ENCODE measurements at regions not wholly inside any gene's neighbourhood (a gene's known extent, or its start where the extent isn't known, plus 50 kb on each side); places are given as distances from the start of the nearest gene placed in this dataset.

DNA sequence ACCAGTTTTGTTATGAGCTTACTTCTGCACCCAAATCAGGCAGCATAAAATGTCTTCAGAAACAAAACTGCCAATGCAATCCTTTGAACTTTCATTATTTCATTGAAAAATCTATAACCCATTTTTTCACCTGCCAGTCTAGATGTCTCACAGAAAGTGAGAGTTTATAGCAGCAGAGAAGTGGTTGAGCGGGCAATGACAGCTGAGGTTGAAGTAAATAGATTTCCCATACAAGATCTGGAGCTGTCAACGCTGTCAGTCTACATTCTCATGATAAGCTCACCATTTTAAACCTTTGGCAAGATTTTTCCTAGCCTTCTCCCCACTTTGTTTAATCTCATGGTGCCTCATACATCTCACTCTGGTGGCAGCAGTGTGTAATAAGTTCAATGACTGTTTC, 1144.9 kb upstream of the PCDH9 start:
- no peak overlapping the region for H3K27ac Mint-ChIP-seq
- no peaks in the 10 kb centered on the region for H3K9me3 Mint-ChIP-seq
- no peak for TF ChIP-seq CTCF (IDR thresholded peaks at IDR 0.05; ENCODE audit: unreplicated experiment in 3 of 3)
- no peaks in the 10 kb centered on the region for H3K27me3 Mint-ChIP-seq (ENCODE audit: low read depth)
- H3K4me3 Mint-ChIP-seq: no peak overlapping the region
- H3K36me3 Mint-ChIP-seq (ENCODE audit: low read depth): no peaks in the 10 kb centered on the region
- H3K4me1 Mint-ChIP-seq: no peaks in the 10 kb centered on the region

- H3K9me3 Mint-ChIP-seq: no peaks in the 10 kb centered on the region
- H3K27me3 Mint-ChIP-seq (ENCODE audit: low read depth): no peaks in the 10 kb centered on the region
- H3K4me1 Mint-ChIP-seq: no peaks in the 10 kb centered on the region
- no peak for TF ChIP-seq CTCF (IDR thresholded peaks at IDR 0.05; ENCODE audit: unreplicated experiment in 3 of 3)
- H3K36me3 Mint-ChIP-seq (ENCODE audit: low read depth): no peaks in the 10 kb centered on the region
- H3K27ac Mint-ChIP-seq: no peak overlapping the region
- no peak overlapping the region for H3K4me3 Mint-ChIP-seq
Observed at GRCh38 chr13:68369739-68370138, 1139.6 kb upstream of the PCDH9 start.

DNA sequence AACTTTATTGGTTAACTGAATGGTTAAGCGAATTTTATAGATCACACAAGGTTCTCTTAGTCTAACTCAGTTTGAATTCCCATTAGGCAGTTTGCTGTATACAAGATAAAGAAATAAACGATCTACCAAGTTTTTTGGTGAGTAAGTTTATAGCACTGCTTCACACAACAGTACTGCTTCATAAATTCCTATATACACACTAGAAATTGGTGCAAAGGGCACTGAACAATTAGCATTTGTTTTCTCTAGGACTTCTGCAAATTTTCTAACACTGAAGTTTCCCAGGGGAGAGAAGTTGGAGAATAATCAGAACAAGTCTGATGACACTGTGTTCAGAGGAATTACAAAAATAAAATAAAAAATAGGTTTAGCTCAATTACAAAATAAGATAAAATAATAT, 1138.8 kb upstream of the PCDH9 start:
- Mint-ChIP-seq H3K4me3 (no peak overlapping the region), H3K36me3 (ENCODE audit: low read depth) (no peaks in the 10 kb centered on the region), H3K27me3 (ENCODE audit: low read depth) (no peaks in the 10 kb centered on the region), H3K9me3 (no peaks in the 10 kb centered on the region), H3K27ac (no peak overlapping the region), H3K4me1 (no peaks in the 10 kb centered on the region)
- no peak for TF ChIP-seq CTCF (IDR thresholded peaks at IDR 0.05; ENCODE audit: unreplicated experiment in 3 of 3)

DNA sequence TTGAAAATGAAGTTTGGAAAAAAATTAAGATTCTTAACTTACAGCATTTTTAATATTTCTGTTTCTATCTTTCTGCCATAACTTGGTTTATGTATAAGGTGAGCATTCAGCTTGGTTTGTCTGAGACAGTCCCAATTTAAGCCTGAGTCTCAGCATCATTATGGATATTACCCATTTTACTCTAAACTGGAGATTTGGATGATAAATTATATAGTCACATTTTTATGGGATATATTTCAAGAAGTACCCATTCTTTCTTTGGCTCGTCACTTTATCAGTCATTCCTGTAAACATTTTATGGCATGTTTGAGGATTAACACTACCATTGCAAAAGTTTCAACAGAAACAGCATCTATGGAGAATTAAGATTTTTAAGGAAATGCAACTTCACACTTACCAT, 1129.0 kb upstream of the PCDH9 start:
- no peaks in the 10 kb centered on the region for H3K9me3 Mint-ChIP-seq
- no peaks in the 10 kb centered on the region for H3K4me1 Mint-ChIP-seq
- no peak overlapping the region for H3K27ac Mint-ChIP-seq
- TF ChIP-seq CTCF (IDR thresholded peaks at IDR 0.05; ENCODE audit: unreplicated experiment in 3 of 3): no peak
- H3K27me3 Mint-ChIP-seq (ENCODE audit: low read depth): no peaks in the 10 kb centered on the region
- no peaks in the 10 kb centered on the region for H3K36me3 Mint-ChIP-seq (ENCODE audit: low read depth)
- H3K4me3 Mint-ChIP-seq: no peak overlapping the region

DNA sequence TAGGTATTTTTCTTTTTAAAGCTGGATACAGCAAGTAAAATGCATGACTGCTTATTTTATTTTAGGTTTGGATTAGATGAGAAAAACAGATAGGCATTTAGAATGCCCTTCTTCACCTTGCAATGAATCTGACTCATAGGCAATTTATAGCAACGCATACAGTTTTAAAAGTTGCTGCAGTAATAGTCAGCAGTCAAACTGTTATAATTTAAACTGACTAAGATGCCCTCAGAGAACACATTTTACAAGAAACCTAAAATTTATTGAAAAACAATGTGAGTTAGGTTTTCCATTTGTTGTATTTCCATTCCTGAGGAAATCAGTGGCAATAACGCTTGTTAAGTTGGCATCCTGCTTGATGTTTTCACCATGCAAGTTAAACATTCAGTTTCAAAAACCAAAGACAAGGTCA, 1128.2 kb upstream of the PCDH9 start:
- Mint-ChIP-seq H3K9me3 (no peaks in the 10 kb centered on the region), H3K4me1 (no peaks in the 10 kb centered on the region), H3K27me3 (ENCODE audit: low read depth) (no peaks in the 10 kb centered on the region), H3K27ac (no peak overlapping the region), H3K4me3 (no peak overlapping the region), H3K36me3 (ENCODE audit: low read depth) (no peaks in the 10 kb centered on the region)
- TF ChIP-seq CTCF (IDR thresholded peaks at IDR 0.05; ENCODE audit: unreplicated experiment in 3 of 3): no peak

DNA sequence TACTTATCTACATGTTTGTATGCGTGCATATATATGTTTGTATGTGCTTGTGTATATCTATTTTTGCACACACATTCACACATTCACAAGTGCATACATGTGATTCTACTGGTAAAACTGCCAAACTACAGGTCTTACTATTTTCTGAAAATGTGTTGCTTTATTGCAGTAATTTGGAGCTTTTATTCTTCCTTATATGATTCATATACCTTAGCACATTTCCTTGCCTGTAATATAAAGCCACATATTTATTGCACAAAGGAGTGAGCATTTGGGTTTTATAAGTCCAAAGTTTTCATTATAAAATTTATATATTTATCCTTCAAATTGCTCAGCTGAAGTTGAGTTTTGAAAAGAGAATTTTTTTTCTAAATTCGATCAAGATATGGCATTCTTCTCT, 1120.4 kb upstream of the PCDH9 start:
- Mint-ChIP-seq H3K4me3 (no peak overlapping the region), H3K36me3 (ENCODE audit: low read depth) (no peaks in the 10 kb centered on the region), H3K4me1 (no peaks in the 10 kb centered on the region), H3K27me3 (ENCODE audit: low read depth) (no peaks in the 10 kb centered on the region), H3K27ac (no peak overlapping the region), H3K9me3 (no peaks in the 10 kb centered on the region)
- no peak for TF ChIP-seq CTCF (IDR thresholded peaks at IDR 0.05; ENCODE audit: unreplicated experiment in 3 of 3)

Data from nephron (organoid).